Common myeloid progenitor, CD34-positive (primary cell): ENCODE measurements at regions not wholly inside any gene's neighbourhood (a gene's known extent, or its start where the extent isn't known, plus 50 kb on each side); places are given as distances from the start of the nearest gene placed in this dataset.

Source experiments
- CTCF ChIA-PET: fragments of 350-600 bp; sonication (Branson Sonifier 250); formaldehyde crosslinking; loops from one replicate; lab custom pipeline; 2021; ENCODE audit warnings: antibody characterized with exemption; lab: Charles Lee
- POLR2A ChIA-PET: fragments of 350-600 bp; sonication (Branson Sonifier 250); formaldehyde crosslinking; loops from one replicate; lab custom pipeline; 2021; ENCODE audit warnings: antibody characterized with exemption; lab: Charles Lee
- DNase-seq, 3 donors: peaks; one replicate each; pipeline versions ENCODE4 v3.0.0 to v3.0.0-alpha.2; 2013
- H3K27ac ChIP-seq, 2 experiments: 1 replicate in 1 of 2; 2 replicates in 1 of 2; pipeline ENCODE4 v1.7.0; 2013; ENCODE audit warnings: inconsistent platforms in 2 of 2, low read length in 2 of 2, mild to moderate bottlenecking in 2 of 2, low read depth in 1 of 2, moderate library complexity in 1 of 2; ENCODE audit not compliant: severe bottlenecking in 2 of 2, insufficient read depth in 1 of 2, poor library complexity in 1 of 2
- H3K27me3 ChIP-seq, 5 experiments: replicated peaks in 2 of 5; 1 replicate in 3 of 5; 2 replicates in 2 of 5; pipeline versions ENCODE4 v1.6.1 to v1.7.0; 2013; ENCODE audit warnings: low read length in 4 of 5, mild to moderate bottlenecking in 2 of 5, moderate library complexity in 2 of 5, inconsistent platforms in 1 of 5; ENCODE audit not compliant: insufficient read depth in 5 of 5, control insufficient read depth in 4 of 5
- H3K36me3 ChIP-seq, 4 experiments: 1 replicate in 2 of 4; 2 replicates in 2 of 4; pipeline versions ENCODE4 v1.6.1 to v1.7.0; 2013; ENCODE audit warnings: low read length in 3 of 4, control low read depth in 1 of 4, mild to moderate bottlenecking in 1 of 4; ENCODE audit not compliant: control insufficient read depth in 4 of 4, insufficient read depth in 4 of 4
- H3K4me1 ChIP-seq, 4 experiments: 1 replicate in 3 of 4; 2 replicates in 1 of 4; pipeline versions ENCODE4 v1.6.1 to v1.7.1; 2013; ENCODE audit warnings: low read length in 3 of 4, mild to moderate bottlenecking in 3 of 4, control low read depth in 1 of 4, inconsistent platforms in 1 of 4, moderate library complexity in 1 of 4; ENCODE audit not compliant: control insufficient read depth in 4 of 4, insufficient read depth in 4 of 4; ENCODE audit errors: control extremely low read depth in 1 of 4
- H3K4me3 ChIP-seq, 7 experiments: 1 replicate in 4 of 7; 2 replicates in 3 of 7; pipeline versions ENCODE4 v1.5.1 to v1.7.0; 2013; ENCODE audit warnings: mild to moderate bottlenecking in 7 of 7, low read length in 6 of 7, moderate library complexity in 6 of 7, inconsistent platforms in 2 of 7, low read depth in 2 of 7, control low read depth in 1 of 7; ENCODE audit not compliant: insufficient read depth in 4 of 7, control insufficient read depth in 1 of 7; ENCODE audit errors: extremely low read depth in 1 of 7
- H3K9me3 ChIP-seq, 5 experiments: 1 replicate in 4 of 5; 2 replicates in 1 of 5; pipeline versions ENCODE4 v1.6.1 to v1.7.1; 2013; ENCODE audit warnings: low read length in 4 of 5, mild to moderate bottlenecking in 2 of 5, inconsistent platforms in 1 of 5, low read depth in 1 of 5, moderate library complexity in 1 of 5; ENCODE audit not compliant: control insufficient read depth in 4 of 5, insufficient read depth in 2 of 5; ENCODE audit errors: control extremely low read depth in 1 of 5
- WGBS: methylation state at CpG from one replicate; pipeline ENCODE4 v1.1.5; 2013; ENCODE audit not compliant: insufficient coverage; 5-methylcytosine and 5-hydroxymethylcytosine counted together

DNA sequence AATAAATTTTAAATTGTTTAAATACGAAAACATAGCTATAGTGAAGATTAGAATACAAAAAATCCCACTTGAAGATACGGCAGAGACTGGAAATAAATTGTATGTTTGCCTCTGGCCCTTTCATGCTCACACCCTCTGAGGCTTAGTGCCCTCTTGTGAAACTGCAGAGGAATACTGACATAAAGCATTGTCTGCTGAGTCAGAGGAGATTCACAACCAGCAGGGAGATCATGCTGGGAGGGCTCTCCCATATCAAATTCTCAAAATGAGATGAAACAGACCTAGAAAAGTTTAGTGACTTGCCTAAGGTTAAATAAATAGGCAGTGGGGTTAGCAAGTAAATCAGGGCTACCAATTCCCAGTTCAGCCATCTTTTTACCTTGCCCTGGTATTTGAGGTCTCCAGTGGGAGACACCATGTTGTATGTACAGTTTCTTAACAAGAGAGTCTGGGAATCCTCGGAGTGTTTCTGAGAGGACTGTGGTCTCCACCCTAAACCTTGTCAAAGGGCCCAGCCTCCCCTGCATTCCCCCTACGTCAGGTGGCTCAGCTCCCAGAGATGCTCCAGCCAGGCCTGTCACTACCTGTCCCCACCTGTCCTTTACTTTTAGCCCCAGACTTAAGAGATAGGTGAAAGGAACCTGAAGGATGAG lies 581.4 kb upstream of the DIPK2B start:
- DNase-seq = peak; percentile 45 to 69 (median 58)
- Histone ChIP-seq H3K4me1 (peaks cover 8 to 54% (median 18%) of the 10 kb centered on the region in 4 experiments), H3K27ac (no peak overlapping the region), H3K36me3 (no peaks in the 10 kb centered on the region), H3K9me3 (no peaks in the 10 kb centered on the region), H3K4me3 (no peak overlapping the region), H3K27me3 (peaks cover 0 to 11% (median 0%) of the 10 kb centered on the region in 5 experiments)
- ChIA-PET CTCF (interaction anchor here (1.0 to 1.6 kb wide), 10 partner anchors 9 to 266 kb away, joined by 3 to 6 read pairs (median 3); no protein-coding TSS in a partner anchor), POLR2A (no interaction called here)
- 67% methylated on average over 2 of the region's 4 CpGs for WGBS

DNA sequence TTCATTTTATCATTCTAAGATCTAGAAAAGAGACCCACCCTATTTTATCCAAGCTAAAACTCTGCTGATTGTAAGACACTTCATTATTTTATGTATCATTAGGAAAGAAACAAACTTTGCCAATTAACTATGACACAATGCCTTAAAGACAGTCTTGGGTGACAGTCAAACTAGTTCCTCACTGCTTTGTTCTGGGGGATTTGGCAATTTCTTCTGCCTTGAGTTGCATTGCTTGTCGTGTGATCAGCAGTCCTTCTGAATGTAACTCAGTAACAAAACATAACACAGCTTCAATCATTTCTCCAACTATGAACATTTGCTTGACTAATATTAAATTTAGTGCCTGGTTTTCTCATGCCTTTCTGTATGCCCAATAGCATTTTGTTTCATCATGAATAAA lies 577.9 kb upstream of the DIPK2B start:
- Histone ChIP-seq H3K4me3 (no peak overlapping the region), H3K27ac (no peak overlapping the region), H3K9me3 (no peaks in the 10 kb centered on the region), H3K27me3 (peaks cover 0 to 4% (median 0%) of the 10 kb centered on the region in 5 experiments), H3K4me1 (peaks cover 8 to 69% (median 23%) of the 10 kb centered on the region in 4 experiments), H3K36me3 (no peaks in the 10 kb centered on the region)
- no CpG with 5 or more reads among the region's 1 CpG for WGBS
- ChIA-PET CTCF (interaction anchor here (1.0 kb wide), 1 partner anchor 36 kb away, joined by 3 read pairs; no protein-coding TSS in a partner anchor), POLR2A (interaction anchor here (0.6 kb wide), 2 partner anchors 12 to 706 kb away, joined by 3 read pairs; no protein-coding TSS in a partner anchor)
- peak in 1 of 3 donors; percentile 36 for DNase-seq

DNA sequence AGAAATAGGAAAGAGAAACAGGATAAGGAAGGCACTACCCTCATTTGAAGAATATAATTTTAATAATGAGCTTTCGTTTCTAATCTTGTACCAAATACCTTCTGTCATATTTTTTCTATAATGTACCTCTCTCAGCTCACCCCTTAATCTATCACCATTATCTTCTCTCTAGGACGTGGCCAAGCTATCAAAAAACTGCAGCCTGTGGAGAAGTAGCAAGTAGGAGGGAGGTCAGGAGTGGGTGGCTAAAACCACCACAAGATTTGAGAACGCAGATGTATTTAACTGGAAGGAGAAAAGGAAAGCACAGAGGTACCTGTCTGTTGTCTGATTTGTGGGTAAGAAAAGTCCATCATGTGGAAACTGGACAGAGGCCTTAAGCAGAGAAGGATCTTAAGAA lies 576.7 kb upstream of the DIPK2B start:
- Histone ChIP-seq H3K27ac (no peak overlapping the region), H3K27me3 (peaks cover 0 to 4% (median 0%) of the 10 kb centered on the region in 5 experiments), H3K9me3 (no peaks in the 10 kb centered on the region), H3K4me1 (peaks cover 12 to 69% (median 24%) of the 10 kb centered on the region in 4 experiments), H3K36me3 (no peaks in the 10 kb centered on the region), H3K4me3 (no peak overlapping the region)
- POLR2A ChIA-PET = no interaction called here
- CTCF ChIA-PET = no interaction called here
- WGBS = 50% methylated on average over 1 of the region's 3 CpGs
- DNase-seq = peak in 1 of 3 donors; percentile 47

- no peak for DNase-seq
- POLR2A ChIA-PET = no interaction called here
- no peaks in the 10 kb centered on the region for H3K36me3 ChIP-seq
- CTCF ChIA-PET = interaction anchor here (0.6 kb wide), 1 partner anchor 26 kb away, joined by 3 read pairs; no protein-coding TSS in a partner anchor
- no peaks in the 10 kb centered on the region for H3K9me3 ChIP-seq
- H3K27ac ChIP-seq = no peak overlapping the region
- peaks cover 24 to 73% (median 37%) of the 10 kb centered on the region in 4 experiments for H3K4me1 ChIP-seq
- 75% methylated on average over 1 of the region's 2 CpGs for WGBS
- H3K27me3 ChIP-seq = peaks cover 0 to 4% (median 0%) of the 10 kb centered on the region in 5 experiments
- H3K4me3 ChIP-seq = no peak overlapping the region
Observed at GRCh38 chrX:45775468-45775867, 574.8 kb upstream of the DIPK2B start.

- ChIA-PET CTCF (interaction anchor here (0.6 to 1.5 kb wide), 4 partner anchors 8 to 260 kb away, joined by 3 read pairs; no protein-coding TSS in a partner anchor), POLR2A (no interaction called here)
- 93% methylated on average over 2 of the region's 5 CpGs for WGBS
- H3K9me3 ChIP-seq = no peaks in the 10 kb centered on the region
- H3K27ac ChIP-seq = peak overlapping the region in 1 of 2 experiments; percentile 39
- H3K36me3 ChIP-seq = no peaks in the 10 kb centered on the region
- H3K4me1 ChIP-seq = peaks cover 25 to 70% (median 38%) of the 10 kb centered on the region in 4 experiments
- DNase-seq = no peak
- peaks cover 0 to 4% (median 0%) of the 10 kb centered on the region in 5 experiments for H3K27me3 ChIP-seq
- H3K4me3 ChIP-seq = no peak overlapping the region
Observed at GRCh38 chrX:45774961-45775360, 574.3 kb upstream of the DIPK2B start.

DNA sequence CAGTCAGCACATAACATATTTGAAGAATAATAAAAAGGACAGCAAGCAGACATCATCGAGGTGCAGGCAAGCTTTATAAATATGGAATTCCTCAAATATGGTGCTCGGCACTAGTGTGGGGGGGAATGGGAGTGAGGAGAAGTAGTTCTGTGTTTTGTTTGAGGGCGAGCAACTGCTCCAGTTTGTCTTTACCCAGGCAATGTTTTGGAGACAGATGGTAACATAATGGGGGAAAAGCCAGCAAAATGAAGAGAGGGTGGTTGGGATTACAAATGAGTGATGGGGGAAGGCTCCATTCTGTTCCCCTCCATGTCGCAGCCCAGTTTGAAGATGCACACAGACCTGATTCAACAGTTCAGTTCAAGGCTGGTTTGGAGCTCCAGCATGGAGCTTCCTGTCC lies 572.9 kb upstream of the DIPK2B start:
- POLR2A ChIA-PET = no interaction called here
- DNase-seq = no peak
- peak overlapping the region in 1 of 2 experiments; percentile 41 for H3K27ac ChIP-seq
- peaks cover 25 to 67% (median 35%) of the 10 kb centered on the region in 4 experiments for H3K4me1 ChIP-seq
- H3K36me3 ChIP-seq = no peaks in the 10 kb centered on the region
- H3K9me3 ChIP-seq = no peaks in the 10 kb centered on the region
- no peaks in the 10 kb centered on the region for H3K27me3 ChIP-seq
- 79% methylated on average over 4 of the region's 4 CpGs for WGBS
- CTCF ChIA-PET = interaction anchor here (1.1 to 1.5 kb wide), 4 partner anchors 8 to 258 kb away, joined by 3 to 5 read pairs (median 3); no protein-coding TSS in a partner anchor
- no peak overlapping the region for H3K4me3 ChIP-seq
